ENCODE measurements at regions not wholly inside any gene's neighbourhood (a gene's known extent, or its start where the extent isn't known, plus 50 kb on each side); places are given as distances from the start of the nearest gene placed in this dataset.
"Not testable (repeated sequence)": the region's sequence is repeated elsewhere in the genome, so short reads cannot be mapped to it uniquely, and the experiment has no call there.

DNA sequence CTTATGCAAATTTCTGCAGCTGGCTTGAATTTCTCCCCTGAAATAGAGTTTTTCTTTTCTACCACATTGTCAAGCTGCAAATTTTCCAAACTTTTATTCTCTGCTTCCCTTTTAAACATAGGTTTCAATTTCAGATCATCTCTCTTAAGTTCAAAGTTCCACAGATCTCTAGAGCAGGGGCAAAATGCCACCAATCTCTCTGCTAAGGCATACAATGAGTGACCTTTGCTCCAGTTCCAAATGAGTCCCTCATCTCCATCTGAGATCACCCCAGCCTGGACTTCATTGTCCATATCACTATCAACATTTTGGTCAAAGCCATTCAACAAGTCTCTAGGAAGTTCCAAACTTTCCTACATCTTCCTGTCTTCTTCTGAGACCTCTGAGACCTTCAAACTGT lies 62.3 kb upstream of the DCLK2 start:
- TF ChIP-seq, protein P1, sequence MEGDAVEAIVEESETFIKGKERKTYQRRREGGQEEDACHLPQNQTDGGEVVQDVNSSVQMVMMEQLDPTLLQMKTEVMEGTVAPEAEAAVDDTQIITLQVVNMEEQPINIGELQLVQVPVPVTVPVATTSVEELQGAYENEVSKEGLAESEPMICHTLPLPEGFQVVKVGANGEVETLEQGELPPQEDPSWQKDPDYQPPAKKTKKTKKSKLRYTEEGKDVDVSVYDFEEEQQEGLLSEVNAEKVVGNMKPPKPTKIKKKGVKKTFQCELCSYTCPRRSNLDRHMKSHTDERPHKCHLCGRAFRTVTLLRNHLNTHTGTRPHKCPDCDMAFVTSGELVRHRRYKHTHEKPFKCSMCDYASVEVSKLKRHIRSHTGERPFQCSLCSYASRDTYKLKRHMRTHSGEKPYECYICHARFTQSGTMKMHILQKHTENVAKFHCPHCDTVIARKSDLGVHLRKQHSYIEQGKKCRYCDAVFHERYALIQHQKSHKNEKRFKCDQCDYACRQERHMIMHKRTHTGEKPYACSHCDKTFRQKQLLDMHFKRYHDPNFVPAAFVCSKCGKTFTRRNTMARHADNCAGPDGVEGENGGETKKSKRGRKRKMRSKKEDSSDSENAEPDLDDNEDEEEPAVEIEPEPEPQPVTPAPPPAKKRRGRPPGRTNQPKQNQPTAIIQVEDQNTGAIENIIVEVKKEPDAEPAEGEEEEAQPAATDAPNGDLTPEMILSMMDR (IDR thresholded peaks at IDR 0.05): not testable (repeated sequence)
- not testable (repeated sequence) for TF ChIP-seq ZFX (IDR thresholded peaks at IDR 0.05; ENCODE audit: borderline replicate concordance)

Data from 22Rv1 (cell line).